H7 (cell line): ENCODE measurements at regions not wholly inside any gene's neighbourhood (a gene's known extent, or its start where the extent isn't known, plus 50 kb on each side); places are given as distances from the start of the nearest gene placed in this dataset.
"Not testable (repeated sequence)": the region's sequence is repeated elsewhere in the genome, so short reads cannot be mapped to it uniquely, and the experiment has no call there.

Experiments used
- DNase-seq: peaks from one replicate; pipeline ENCODE4 v3.0.0; 2012
- H3K27me3 ChIP-seq: 2 replicates; pipeline ENCODE4 v1.6.0; 2011; ENCODE audit warnings: mild to moderate bottlenecking, low read length; ENCODE audit not compliant: control insufficient read depth, insufficient read depth
- H3K36me3 ChIP-seq: replicated peaks from 2 replicates; pipeline ENCODE4 v1.5.1; 2011; ENCODE audit warnings: low read length; ENCODE audit not compliant: control insufficient read depth, insufficient read depth
- H3K4me3 ChIP-seq: 2 replicates; pipeline ENCODE4 v1.5.1; 2011; ENCODE audit warnings: low read depth, mild to moderate bottlenecking, control low read depth, low read length, moderate library complexity; ENCODE audit not compliant: insufficient read depth

DNA sequence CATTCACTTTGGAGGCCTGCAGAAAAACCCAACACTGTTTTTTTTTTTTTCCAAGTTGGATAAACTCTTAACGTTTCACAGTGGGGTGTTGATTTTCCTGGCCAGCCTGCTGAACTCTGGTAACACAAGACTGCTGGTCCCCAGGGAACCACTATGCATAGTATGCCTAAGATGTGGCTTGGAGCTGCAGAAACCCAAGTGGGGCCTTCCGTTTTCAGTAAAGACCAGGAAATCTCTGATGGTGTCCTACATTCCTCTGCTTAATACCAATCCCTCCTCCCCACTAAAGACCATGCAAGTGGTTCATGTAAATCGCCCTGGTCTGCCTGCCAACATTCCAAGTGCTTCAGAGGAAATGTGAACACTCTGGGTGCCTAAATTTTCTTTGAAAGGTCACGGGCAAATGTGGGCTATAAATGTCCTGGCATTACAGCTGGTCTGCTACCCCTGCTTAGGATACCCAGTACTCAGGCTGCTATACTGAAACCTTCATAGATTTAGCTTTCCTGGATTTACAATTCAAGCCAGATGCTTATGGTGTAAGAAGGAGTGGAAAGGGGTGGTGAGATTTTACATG lies 615.4 kb downstream of the MAFB start:
- no peaks in the 10 kb centered on the region for H3K27me3 ChIP-seq
- H3K4me3 ChIP-seq, result no peak overlapping the region
- DNase-seq, result peak; percentile 13
- H3K36me3 ChIP-seq, result no peaks in the 10 kb centered on the region

DNA sequence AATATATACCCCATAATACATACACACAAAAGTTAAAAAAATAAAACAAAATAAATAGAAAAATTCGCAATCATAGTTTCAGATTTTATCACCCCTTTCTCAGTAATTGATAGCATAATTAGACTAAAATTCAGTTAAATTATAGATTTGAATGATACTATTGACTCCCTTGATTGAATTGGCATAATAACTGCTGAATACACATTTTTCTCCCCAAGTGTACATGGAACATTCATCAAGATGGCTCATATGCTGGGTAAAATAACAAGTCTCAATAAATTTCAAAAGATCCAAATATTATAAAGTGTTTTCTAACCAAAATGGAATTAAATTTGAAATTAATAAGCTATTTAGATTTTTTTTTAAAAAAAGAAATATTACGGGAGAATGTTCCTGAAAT lies 616.1 kb downstream of the MAFB start:
- Histone ChIP-seq H3K36me3 (no peaks in the 10 kb centered on the region), H3K4me3 (no peak overlapping the region), H3K27me3 (no peaks in the 10 kb centered on the region)
- DNase-seq, result no peak

DNA sequence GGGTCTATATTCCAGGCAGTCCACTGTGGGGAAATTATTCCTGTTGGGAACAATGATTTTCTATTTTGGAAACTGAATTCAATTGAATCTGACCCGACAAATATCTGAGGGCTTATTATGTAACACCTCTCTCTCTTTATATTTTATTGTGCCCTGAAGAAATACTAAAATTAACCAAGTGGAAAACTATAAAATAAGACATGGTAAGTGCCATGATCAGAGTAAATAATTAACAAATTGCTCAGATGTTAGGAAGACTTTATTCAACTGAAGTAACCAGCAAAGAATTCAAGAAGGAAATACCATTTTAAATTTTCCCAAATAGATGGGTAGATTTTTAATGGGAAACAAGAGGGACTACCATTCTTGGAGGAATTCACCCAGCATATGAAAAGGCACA lies 632.9 kb downstream of the MAFB start:
- no peak for DNase-seq
- Histone ChIP-seq H3K4me3 (no peak overlapping the region), H3K27me3 (no peaks in the 10 kb centered on the region), H3K36me3 (no peaks in the 10 kb centered on the region)

DNA sequence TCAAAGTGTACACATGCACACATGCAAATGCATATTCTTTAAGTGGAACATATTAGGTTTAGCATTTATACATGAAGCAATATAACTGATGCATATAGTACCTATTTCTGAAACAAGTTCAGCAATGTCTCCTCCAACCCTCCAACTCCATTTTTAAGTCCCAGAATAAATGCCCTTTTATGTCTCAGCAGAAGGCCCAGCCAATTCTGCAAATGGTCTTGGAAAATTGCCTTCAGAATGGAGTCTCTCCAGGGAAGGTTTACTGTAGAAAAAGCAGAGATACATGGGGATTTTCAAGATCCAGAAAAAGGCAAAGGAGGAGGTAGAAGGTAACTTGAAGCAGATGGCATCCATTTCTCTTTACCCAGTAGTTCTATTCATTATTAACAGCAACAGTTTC lies 633.3 kb downstream of the MAFB start:
- Histone ChIP-seq H3K27me3 (no peaks in the 10 kb centered on the region), H3K36me3 (no peaks in the 10 kb centered on the region), H3K4me3 (no peak overlapping the region)
- DNase-seq, result no peak

DNA sequence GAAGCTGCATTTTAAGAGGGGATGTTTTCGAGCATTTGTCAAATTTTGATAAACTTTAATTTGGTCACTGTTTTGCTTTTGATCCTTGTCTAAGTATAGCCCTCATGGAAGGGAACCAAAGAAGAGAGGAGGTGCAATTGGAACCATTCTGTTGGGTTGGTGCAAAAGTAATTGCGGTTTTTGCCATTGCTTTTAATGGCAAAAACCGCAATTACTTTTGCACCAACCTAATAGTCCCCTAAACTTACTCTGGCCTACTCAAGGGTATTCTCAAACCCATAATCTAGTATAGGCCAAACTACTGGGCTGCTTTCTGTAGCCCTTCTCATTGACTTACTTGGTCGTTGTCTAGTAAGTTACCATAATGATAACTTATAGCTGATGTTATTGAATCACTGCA lies 634.7 kb downstream of the MAFB start:
- Histone ChIP-seq H3K27me3 (no peaks in the 10 kb centered on the region), H3K4me3 (no peak overlapping the region), H3K36me3 (no peaks in the 10 kb centered on the region)
- no peak for DNase-seq

DNA sequence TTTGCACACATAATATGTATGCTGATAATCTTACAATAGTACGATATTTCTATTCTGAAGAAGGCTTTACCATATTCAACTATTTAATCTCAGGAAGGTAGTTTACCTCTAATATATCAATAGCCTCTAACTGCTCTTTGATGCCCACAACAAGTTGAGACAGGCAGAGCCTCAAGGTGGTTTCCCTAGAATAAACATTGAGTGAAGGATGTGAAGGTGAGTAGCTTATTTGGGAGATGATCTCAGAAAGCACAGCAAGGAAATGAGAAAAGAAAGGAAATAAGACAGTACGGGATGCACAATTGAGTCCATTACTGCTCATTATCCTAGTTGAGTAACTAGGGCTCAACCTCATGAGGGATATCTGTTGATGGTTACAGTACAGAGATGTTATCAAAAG lies 638.4 kb downstream of the MAFB start:
- DNase-seq, result no peak
- no peaks in the 10 kb centered on the region for H3K36me3 ChIP-seq
- H3K4me3 ChIP-seq, result no peak overlapping the region
- no peaks in the 10 kb centered on the region for H3K27me3 ChIP-seq

DNA sequence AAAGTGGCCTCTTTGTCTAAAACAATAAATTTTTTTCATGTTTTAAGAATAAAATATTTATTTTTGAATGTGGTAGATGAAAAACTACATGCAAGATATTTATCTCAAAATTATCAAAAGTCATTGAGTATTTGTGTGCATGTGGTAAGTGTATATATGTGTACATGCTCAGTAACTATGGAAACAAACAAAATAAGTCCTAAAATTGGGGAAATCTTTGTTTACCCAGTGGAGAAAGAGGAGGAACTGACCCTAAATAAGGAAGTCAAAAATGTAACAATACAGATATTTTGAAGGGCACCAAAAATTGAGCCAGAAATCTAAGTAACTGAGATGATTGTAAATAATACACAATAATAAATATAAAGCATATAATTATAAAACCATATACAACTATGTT lies 639.2 kb downstream of the MAFB start:
- H3K36me3 ChIP-seq, result no peaks in the 10 kb centered on the region
- no peaks in the 10 kb centered on the region for H3K27me3 ChIP-seq
- no peak for DNase-seq
- H3K4me3 ChIP-seq, result no peak overlapping the region

DNA sequence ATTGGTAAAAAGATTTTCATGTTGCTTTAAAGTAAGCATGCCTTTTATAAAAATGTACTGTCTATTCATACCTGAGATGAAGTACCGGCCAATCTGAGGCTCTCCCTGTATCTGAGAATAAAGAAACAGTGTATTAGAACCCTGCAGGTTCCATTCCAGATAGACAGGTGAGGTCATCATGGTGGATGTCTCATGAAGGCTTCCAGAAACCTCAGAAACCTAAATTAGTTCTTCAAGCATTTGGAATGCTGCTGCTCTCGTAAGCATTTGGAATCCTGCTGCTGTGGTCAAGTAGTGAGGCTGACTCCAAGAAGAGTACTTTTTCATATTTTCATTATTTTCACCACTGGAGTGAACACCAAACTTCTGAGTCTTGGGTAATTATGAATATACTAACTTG lies 642.3 kb downstream of the MAFB start:
- H3K4me3 ChIP-seq, result no peak overlapping the region
- DNase-seq, result no peak
- H3K36me3 ChIP-seq, result no peaks in the 10 kb centered on the region
- no peaks in the 10 kb centered on the region for H3K27me3 ChIP-seq

DNA sequence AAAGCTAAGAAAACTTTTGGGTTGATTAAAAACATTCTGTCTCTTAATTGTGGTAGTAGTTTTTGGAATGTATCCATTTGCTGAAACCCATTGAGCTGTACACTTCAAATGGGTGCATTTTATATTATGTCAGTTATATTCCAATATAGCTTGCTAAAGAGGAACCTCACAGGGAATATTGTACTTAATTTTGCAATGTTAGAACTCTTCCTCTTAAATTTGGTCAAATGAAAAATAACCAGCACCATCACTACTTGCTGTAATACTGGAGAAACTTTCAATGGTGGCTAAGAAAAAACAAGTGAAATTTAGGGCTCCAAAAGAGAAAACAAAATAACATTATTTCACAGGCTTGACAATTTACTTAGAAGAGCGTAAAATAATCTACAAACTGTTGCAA lies 651.5 kb downstream of the MAFB start:
- no peak overlapping the region for H3K4me3 ChIP-seq
- H3K36me3 ChIP-seq, result no peaks in the 10 kb centered on the region
- no peaks in the 10 kb centered on the region for H3K27me3 ChIP-seq
- no peak for DNase-seq

DNA sequence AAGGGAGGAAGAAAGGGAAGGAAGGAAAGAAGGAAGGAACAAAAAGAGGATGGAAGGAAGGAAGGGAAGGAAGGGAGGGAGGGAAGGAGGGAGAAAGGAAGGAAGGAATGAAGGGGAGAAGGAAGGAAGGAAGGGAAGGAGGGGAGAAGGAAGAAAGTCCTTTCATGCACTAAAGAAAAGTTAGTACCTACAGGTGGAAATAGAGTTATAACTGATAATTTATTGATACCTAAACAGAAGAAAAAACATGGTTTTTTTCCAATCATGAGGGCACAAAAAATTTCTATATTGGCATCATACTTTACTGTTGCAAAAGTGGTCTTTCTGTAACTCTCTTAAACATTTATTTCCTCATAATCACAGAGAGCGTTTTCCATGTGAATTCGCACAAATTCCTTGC lies 659.4 kb downstream of the MAFB start:
- Histone ChIP-seq H3K4me3 (no peak overlapping the region), H3K36me3 (no peaks in the 10 kb centered on the region), H3K27me3 (no peaks in the 10 kb centered on the region)
- DNase-seq, result no peak

DNA sequence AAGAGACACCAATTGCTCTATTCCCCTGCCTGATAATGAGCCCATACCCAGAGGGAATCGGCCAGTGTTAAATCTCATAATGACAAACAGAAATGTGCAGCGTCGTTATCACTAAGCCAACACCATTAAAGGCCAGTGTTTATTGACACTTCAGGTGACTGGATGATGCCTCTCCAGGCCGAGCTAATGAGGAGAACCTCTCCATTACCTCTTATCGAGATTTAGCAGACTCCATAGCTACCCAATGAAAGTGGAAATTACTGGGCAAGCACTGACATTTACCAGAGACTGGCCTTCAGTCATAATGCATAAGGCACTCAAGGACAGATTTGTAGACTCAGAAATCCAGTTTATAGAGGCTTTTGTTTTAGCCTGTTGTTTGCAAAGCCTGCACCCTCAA lies 669.5 kb downstream of the MAFB start:
- no peaks in the 10 kb centered on the region for H3K27me3 ChIP-seq
- DNase-seq, result no peak
- H3K36me3 ChIP-seq, result no peaks in the 10 kb centered on the region
- H3K4me3 ChIP-seq, result no peak overlapping the region

DNA sequence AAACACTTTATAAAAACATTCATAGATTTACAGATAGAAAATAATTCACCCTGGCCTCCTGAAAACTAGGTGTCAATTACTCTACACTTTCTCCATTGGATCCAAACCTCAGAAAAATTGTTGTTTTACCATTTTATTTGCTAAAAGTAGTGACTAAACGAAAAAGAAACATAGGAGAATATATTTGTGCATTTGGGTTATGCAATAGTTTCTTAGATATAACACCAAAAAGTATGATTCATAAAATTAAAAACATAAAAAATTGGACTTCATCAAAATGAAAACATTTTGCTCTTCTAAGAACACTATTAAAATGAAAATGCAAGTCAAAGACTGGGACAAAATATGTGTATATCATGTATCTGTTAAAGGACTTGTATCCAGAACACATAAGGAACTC lies 671.3 kb downstream of the MAFB start:
- no peaks in the 10 kb centered on the region for H3K36me3 ChIP-seq
- H3K4me3 ChIP-seq, result no peak overlapping the region
- no peak for DNase-seq
- H3K27me3 ChIP-seq, result no peaks in the 10 kb centered on the region

DNA sequence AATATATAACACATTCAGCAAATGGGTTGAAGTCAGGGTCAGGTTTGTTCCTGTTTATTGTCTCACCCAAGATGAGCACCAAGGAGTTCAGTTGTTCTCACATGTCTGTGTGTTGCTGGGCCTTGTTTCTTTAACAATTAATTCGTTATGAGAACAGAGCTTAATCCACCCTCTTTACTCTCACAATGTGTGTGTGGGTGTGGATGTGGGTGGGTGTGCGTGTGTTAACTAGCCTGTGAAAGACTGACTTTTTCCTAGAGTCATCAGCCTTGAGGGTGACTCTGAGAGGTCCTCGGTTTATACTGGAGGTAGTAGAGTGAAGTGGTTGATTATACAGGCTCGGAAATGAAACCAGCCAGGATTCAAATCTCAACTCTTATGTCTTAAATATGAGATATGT lies 672.1 kb downstream of the MAFB start:
- no peaks in the 10 kb centered on the region for H3K36me3 ChIP-seq
- no peak overlapping the region for H3K4me3 ChIP-seq
- no peaks in the 10 kb centered on the region for H3K27me3 ChIP-seq
- no peak for DNase-seq

DNA sequence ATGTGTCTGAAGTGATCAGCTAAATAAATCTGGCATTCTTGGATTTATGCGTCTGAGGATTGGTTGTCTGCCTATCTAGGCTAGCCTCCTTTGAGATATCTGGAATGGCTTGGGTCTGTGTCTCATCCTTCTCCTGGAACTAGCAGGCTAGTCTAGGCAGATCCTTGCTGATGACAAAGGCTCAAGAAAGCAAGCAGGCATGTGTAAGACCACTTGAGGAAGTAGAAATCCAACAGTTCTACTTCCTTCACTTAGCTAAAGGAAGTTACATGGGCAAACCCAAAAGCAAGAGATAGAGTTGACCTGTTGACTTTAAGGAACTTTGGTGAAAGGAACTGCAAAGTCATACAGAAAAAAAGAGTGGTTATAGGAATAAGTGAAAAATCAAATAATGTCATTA lies 672.6 kb downstream of the MAFB start:
- Histone ChIP-seq H3K27me3 (no peaks in the 10 kb centered on the region), H3K36me3 (no peaks in the 10 kb centered on the region), H3K4me3 (no peak overlapping the region)
- DNase-seq, result no peak

DNA sequence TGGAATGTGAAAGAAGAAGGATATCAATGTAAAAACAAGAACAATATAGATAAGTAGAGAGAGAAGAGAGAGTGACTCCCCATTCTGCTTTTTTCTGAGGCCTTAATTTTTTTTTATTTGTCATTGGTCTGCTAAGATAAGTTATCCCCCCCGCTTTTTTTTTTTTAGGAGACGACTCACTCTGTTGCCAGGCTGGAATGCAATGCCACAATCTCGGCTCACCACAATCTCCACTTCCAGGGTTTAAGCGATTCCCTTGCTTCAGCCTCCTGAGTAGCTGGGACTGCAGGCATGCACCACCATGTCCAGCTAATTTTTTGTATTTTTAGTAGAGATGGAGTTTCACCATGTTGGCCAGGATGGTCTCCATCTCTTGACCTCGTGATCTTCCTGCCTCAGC lies 677.0 kb downstream of the MAFB start:
- H3K36me3 ChIP-seq, DNase-seq, H3K27me3 ChIP-seq, H3K4me3 ChIP-seq: not testable (repeated sequence)

DNA sequence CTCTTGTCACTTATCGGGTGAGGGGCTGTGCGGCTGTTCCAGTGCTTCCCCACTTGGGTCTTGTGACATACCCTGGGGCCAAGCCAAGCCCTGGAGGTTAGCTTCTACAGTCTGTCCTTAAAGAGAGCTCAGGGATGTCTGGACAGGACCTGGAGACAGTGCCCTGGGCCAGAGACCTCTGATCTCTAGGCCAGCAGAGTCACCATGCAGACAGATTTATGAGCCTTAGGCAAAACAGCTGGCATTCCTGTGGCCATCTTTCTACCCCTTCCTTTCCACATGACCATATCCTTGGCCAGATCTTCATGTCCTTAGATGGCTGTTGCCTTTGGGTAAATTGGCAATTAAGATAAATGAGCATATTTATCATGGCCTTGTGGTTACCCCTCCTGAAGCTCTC lies 678.6 kb downstream of the MAFB start:
- H3K4me3 ChIP-seq, result no peak overlapping the region
- H3K36me3 ChIP-seq, result no peaks in the 10 kb centered on the region
- DNase-seq, result no peak
- H3K27me3 ChIP-seq, result no peaks in the 10 kb centered on the region
